Epithelial cell of prostate (primary cell): ENCODE measurements at regions not wholly inside any gene's neighbourhood (a gene's known extent, or its start where the extent isn't known, plus 50 kb on each side); places are given as distances from the start of the nearest gene placed in this dataset.
"Not testable (repeated sequence)": the region's sequence is repeated elsewhere in the genome, so short reads cannot be mapped to it uniquely, and the experiment has no call there.

Experiments used
- DNase-seq: peaks from one replicate; pipeline ENCODE4 v3.0.0-alpha.2; 2011; ENCODE audit warnings: low read depth, low spot score
- H3K27ac ChIP-seq: fragments of 450-650 bp; 2 replicates; pipeline ENCODE4 v1.5.1; 2017; ENCODE audit warnings: mild to moderate bottlenecking

DNA sequence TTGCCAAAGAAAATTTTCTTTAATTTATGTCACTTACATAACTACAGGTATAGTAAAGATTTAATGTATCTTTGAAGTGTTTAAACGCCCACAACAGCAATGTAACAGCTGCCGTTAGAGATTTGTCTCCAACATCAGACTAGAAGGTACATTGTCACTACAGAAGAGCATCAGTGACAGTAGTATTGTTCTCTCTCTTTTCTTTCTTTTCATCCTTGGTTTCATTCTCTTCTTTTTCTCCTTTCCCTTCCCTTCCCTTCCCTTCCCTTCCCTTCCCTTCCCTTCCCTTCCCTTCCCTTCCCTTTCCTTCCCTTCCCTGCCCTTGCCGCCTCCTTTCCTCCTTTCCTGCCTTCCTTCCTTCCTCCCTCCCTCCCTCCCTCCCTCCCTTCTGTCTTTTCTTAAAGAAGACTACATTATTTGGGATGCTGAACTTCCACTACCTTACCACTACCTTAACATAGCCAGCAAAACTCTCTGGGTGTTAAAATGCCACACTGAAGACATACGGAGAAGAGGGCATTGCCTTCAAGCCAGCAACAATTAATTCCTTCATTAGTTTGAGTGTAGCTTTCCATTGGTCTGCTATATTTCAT lies 663.9 kb downstream of the DOK5 start:
- no peak for DNase-seq
- H3K27ac ChIP-seq, result no peak overlapping the region

- DNase-seq, result no peak
- H3K27ac ChIP-seq, result no peak overlapping the region
These were observed 660.5 kb downstream of the DOK5 start for GRCh38 chr20:55135923-55136322.

DNA sequence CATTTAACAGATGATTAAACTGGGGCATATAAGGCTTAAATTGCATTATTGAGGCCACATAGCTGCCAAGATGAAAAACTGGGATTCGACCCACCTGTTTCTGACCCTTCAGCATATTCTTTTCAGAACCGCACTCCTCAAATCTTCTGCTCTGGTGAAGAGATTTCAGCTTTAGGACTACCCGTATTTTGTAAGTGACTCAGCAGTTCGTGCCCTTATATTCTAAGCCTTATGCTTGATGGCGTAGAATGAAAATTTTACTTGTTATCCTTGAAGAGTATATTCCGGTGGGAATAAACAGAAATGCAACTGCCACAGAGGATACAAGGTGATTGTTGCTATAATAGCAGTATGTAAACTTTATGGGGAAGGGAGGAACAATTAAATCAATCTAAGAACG lies 657.1 kb downstream of the DOK5 start:
- no peak overlapping the region for H3K27ac ChIP-seq
- DNase-seq, result no peak

- DNase-seq, result not testable (repeated sequence)
- H3K27ac ChIP-seq, result peak overlapping the region; percentile 91
These were observed 642.2 kb downstream of the DOK5 start for GRCh38 chr20:55117577-55117976.

DNA sequence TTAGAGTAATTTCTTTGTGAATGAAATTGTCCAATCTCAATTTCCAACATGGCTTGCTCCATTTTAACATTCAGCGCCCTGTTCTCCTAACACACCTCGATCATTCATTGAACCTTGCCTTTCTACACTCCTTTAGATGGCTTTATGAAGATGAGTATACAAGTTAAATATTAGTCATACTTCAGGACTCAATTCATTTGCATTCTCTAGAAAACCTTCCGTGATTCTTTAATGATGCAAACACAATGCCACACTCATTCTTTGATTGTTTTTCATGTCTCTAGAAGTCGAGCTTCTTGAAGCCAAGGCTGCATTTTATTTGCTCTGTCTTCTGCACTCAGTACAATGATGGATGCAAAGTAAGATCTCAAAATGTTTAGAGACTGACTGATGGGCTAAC lies 641.2 kb downstream of the DOK5 start:
- H3K27ac ChIP-seq, result peak overlapping the region; percentile 91

GRCh38 chr20:55103188-55103587 lies 627.8 kb downstream of the DOK5 start:
- H3K27ac ChIP-seq, result no peak overlapping the region
- DNase-seq, result no peak

More for the DNA sequence above, 641.2 kb downstream of the DOK5 start:
- peak; percentile 51 for DNase-seq

- no peak for DNase-seq
These were observed 623.9 kb downstream of the DOK5 start for GRCh38 chr20:55099251-55099650.

GRCh38 chr20:55097621-55098020 lies 622.2 kb downstream of the DOK5 start:
- no peak overlapping the region for H3K27ac ChIP-seq
- DNase-seq, result no peak

More at GRCh38 chr20:55099251-55099650, 623.9 kb downstream of the DOK5 start:
- no peak overlapping the region for H3K27ac ChIP-seq

DNA sequence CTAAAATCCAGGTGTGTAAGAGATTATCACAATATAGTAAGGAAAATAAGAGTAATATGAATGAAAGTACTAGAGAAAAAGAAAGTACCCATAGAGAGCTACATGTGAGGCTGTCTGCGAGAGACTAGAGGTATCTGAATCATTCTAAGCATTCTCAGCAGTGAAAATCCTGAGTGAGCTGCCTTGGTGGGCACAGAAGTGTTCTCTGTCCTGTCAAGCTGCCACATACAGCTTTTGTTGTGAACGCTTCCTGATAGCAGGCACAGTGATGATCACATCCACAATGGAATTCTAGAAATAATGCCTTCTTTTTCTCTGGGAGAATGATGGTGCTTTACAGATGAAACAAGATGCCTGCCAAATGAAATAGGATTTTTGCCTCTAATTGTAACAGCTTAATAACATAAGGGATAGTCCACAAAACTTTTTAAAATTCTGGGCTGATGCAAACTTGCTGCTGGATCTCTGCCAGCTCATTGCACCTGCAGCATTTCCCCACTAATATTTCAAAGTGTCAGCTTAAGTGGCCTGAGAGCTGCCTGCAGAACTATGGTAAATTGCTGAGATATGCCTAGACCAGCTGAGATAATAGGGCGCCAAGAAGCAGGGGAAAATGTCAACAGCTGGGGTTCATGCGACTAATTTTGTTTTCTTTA lies 620.5 kb downstream of the DOK5 start:
- no peak for DNase-seq

GRCh38 chr20:55094353-55094861 lies 619.0 kb downstream of the DOK5 start:
- no peak for DNase-seq
- no peak overlapping the region for H3K27ac ChIP-seq

More for the DNA sequence above, 620.5 kb downstream of the DOK5 start:
- H3K27ac ChIP-seq, result no peak overlapping the region

DNA sequence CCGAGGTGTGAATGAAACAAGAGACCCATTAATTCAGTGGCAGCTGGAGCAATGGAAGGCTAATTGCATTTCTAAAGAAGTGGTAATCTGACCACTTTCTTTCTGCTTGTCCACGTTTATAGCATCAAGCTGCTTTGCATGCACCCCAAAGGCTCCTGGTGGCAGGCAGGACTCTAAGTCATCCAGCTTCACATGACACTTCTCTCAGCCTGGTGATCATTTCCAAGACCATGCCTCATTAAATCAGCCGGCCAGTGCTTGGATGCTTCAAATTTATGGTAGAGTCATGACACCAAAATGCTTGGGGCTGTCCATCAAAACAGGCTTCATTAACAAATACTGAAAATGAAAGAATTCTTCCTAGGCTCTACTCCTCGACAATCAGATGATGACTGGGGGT lies 614.9 kb downstream of the DOK5 start:
- DNase-seq, result no peak
- no peak overlapping the region for H3K27ac ChIP-seq

GRCh38 chr20:55086421-55086820 lies 611.0 kb downstream of the DOK5 start:
- no peak overlapping the region for H3K27ac ChIP-seq
- DNase-seq, result no peak

DNA sequence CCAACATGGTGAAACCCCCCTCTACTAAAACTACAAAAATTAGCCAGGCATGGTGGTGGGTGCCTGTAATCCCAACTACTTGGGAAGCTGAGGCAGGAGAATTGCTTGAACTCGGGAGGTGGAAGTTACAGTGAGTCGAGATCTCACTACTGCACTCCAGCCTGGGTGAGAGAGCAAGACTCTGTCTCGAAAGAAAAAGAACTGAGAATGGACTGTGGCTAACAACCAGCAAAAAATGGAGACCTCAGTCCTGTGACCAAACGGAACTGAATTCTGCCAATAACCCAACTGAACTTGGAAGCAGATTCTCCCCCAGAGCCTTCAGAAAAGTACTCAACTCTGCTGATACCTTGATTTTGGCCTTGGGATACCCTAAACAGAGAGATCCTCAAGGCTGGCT lies 604.5 kb downstream of the DOK5 start:
- DNase-seq, result no peak
- H3K27ac ChIP-seq, result no peak overlapping the region

DNA sequence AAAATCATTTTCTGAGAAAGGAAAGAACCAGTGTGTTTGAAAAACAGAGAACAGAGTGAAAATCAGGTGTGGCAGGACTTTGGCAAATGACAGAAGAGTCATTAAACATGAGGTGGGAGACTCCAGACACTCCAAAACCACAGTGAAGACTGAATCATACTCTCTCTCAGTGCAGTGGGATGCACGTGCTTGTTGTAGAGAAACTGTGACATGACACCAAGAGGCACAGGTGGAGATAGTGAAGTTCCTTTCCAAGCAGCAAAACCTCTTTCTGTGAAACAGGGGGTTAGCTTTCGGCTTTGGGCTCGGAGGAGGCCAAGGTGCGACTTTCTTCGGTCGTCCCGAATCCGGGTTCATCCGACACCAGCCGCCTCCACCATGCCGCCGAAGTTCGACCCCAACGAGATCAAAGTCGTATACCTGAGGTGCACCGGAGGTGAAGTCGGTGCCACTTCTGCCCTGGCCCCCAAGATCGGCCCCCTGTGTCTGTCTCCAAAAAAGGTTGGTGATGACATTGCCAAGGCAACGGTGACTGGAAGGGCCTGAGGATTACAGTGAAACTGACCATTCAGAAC lies 599.0 kb downstream of the DOK5 start:
- not testable (repeated sequence) for DNase-seq, H3K27ac ChIP-seq

GRCh38 chr20:55070001-55070400 lies 594.6 kb downstream of the DOK5 start:
- DNase-seq, result no peak
- no peak overlapping the region for H3K27ac ChIP-seq

DNA sequence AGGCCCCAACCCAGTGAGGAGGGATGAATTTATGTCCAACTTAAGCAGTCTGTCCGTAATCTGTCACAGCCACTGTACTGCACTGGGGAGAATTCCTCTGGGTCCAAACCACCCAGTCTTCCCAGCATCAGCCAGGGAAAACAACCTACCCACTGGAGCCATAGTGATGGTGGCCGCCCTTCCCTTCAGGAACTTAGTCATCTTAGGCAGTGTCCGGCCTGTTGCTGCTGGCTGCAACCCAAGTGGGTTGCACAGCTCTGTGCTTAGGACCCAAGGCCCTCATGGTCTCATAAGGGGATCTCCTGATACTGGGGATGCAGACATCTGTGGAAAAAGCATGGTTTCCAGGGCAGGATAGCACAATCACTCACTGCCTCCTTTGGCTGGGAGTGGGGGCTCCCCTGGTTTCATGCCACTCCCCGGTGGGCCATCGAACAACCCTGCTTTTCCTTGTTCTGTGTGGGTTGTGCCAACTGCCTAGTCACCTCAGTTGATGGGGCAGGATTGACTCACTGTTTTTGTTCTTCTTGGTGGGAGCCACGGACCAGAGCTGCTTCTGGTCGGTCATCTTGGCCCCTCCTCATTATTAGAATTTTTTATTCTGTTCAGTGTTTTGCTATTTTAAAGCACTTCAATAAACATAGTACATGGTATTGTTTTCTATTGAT lies 591.9 kb downstream of the DOK5 start:
- H3K27ac ChIP-seq, result no peak overlapping the region
- DNase-seq, result no peak

DNA sequence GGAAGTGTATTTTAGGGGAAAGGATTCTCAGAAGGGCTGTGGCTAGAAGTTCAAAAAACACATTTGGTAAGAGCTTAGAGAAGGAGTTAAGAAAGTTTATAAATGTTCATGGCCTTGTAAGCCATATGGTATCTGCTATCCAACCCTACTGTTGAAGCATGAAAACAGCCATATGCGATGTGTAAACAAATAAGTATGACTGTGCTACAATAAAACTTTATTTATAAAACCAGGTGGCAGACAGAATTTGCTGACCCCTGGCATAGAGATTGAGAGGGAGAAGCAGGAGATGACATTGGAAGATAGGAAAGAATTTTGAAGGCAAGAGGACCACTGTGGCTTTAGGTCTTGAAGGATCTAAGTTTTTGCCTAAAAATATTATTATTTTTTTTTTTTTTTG lies 583.5 kb downstream of the DOK5 start:
- no peak for DNase-seq
- no peak overlapping the region for H3K27ac ChIP-seq

- no peak for DNase-seq
- no peak overlapping the region for H3K27ac ChIP-seq
These were observed 582.5 kb downstream of the DOK5 start for GRCh38 chr20:55057779-55058415.

GRCh38 chr20:55054453-55054852 lies 579.1 kb downstream of the DOK5 start:
- H3K27ac ChIP-seq, result no peak overlapping the region
- peak; percentile 41 for DNase-seq

GRCh38 chr20:55053389-55053788 lies 578.0 kb downstream of the DOK5 start:
- no peak for DNase-seq
- no peak overlapping the region for H3K27ac ChIP-seq

DNA sequence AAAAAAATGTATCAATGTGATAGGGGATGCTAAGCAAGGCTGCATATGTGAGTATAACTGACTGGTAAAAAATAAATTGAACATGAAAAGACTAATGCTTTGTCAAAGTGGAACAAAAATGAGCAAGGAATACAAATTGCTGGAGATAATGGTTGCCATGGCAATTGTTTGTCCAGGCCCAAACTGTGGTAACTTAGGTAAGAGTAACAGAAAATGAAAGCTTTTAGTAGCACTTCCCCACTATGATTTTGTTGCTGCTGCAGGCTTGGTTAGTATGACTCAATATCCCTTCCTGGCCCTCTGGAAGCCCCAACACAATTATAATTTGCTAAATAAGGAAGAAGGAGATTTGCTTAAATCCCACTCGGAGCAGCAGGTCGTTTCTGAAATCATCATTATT lies 577.1 kb downstream of the DOK5 start:
- no peak for DNase-seq
- no peak overlapping the region for H3K27ac ChIP-seq
